GM23338 (cell line): ENCODE measurements at regions not wholly inside any gene's neighbourhood (a gene's known extent, or its start where the extent isn't known, plus 50 kb on each side); places are given as distances from the start of the nearest gene placed in this dataset.

Experiments used
- ATAC-seq: fragments of 200-7000 bp; cut with Tn5 transposase; 3 replicates; pipeline ENCODE4 v1.9.1; 2020
- DNase-seq: peaks from one replicate; pipeline ENCODE4 v3.0.0-alpha.2; 2015; ENCODE audit warnings: low spot score
- H2AFZ ChIP-seq: fragments of 200-600 bp; sonication (generic); 2 replicates; pipeline ENCODE4 v1.8.0; 2016; ENCODE audit warnings: antibody characterized with exemption, mild to moderate bottlenecking, moderate library complexity
- H3F3A ChIP-seq: fragments of 200-600 bp; sonication (generic); replicated peaks from 2 replicates; pipeline ENCODE4 v1.8.0; 2017; ENCODE audit warnings: antibody characterized with exemption, mixed run types, low read depth
- H3K27ac ChIP-seq: fragments of 200-600 bp; sonication (generic); 2 replicates; pipeline ENCODE4 v1.6.1; 2016; ENCODE audit warnings: low read depth
- H3K27me3 ChIP-seq: fragments of 200-600 bp; sonication (generic); 2 replicates; pipeline ENCODE4 v1.8.0; 2016; ENCODE audit warnings: mild to moderate bottlenecking, mixed run types, moderate library complexity; ENCODE audit not compliant: insufficient read depth
- H3K36me3 ChIP-seq: fragments of 200-600 bp; sonication (generic); 2 replicates; pipeline ENCODE4 v1.8.0; 2016; ENCODE audit warnings: mild to moderate bottlenecking; ENCODE audit not compliant: insufficient read depth
- H3K4me1 ChIP-seq: fragments of 200-600 bp; sonication (generic); 2 replicates; pipeline ENCODE4 v1.8.0; 2016; ENCODE audit warnings: mild to moderate bottlenecking, moderate library complexity; ENCODE audit not compliant: insufficient read depth
- H3K4me2 ChIP-seq: fragments of 200-600 bp; sonication (generic); 2 replicates; pipeline ENCODE4 v1.7.1; 2017; ENCODE audit warnings: mixed run types
- H3K4me3 ChIP-seq: fragments of 200-600 bp; sonication (generic); 2 replicates; pipeline ENCODE4 v1.6.1; 2016; ENCODE audit warnings: mixed run types
- H3K79me2 ChIP-seq: fragments of 200-600 bp; sonication (generic); replicated peaks from 2 replicates; pipeline ENCODE4 v1.8.0; 2017; ENCODE audit warnings: mild to moderate bottlenecking; ENCODE audit not compliant: insufficient read depth
- H3K9me2 ChIP-seq: fragments of 200-600 bp; sonication (generic); 2 replicates; pipeline ENCODE4 v1.8.0; 2017; ENCODE audit not compliant: insufficient read depth
- H4K20me1 ChIP-seq: fragments of 200-600 bp; sonication (generic); replicated peaks from 2 replicates; pipeline ENCODE4 v1.8.0; 2017; ENCODE audit warnings: mild to moderate bottlenecking; ENCODE audit not compliant: insufficient read depth
- H3K27ac Mint-ChIP-seq: 2 replicates; pipeline ENCODE4 v1.8.0; 2020; ENCODE audit warnings: inconsistent platforms, mild to moderate bottlenecking, moderate library complexity, mixed read lengths
- H3K27me3 Mint-ChIP-seq: 3 replicates; pipeline ENCODE4 v1.8.0; 2022; ENCODE audit warnings: low read depth, mild to moderate bottlenecking, moderate library complexity, mixed read lengths, inconsistent platforms; ENCODE audit not compliant: insufficient read depth, poor library complexity
- H3K36me3 Mint-ChIP-seq: 3 replicates; pipeline ENCODE4 v1.8.0; 2021; ENCODE audit warnings: low read depth, mild to moderate bottlenecking, inconsistent platforms, moderate library complexity, mixed read lengths
- H3K4me1 Mint-ChIP-seq: 3 replicates; pipeline ENCODE4 v1.8.0; 2020; ENCODE audit warnings: mild to moderate bottlenecking, inconsistent platforms, mixed read lengths
- H3K4me3 Mint-ChIP-seq: 3 replicates; pipeline ENCODE4 v1.8.0; 2021; ENCODE audit warnings: moderate library complexity, mild to moderate bottlenecking, inconsistent platforms, mixed read lengths
- H3K9me3 Mint-ChIP-seq: 3 replicates; pipeline ENCODE4 v1.8.0; 2020; ENCODE audit warnings: moderate library complexity, mild to moderate bottlenecking, inconsistent platforms, mixed read lengths
- EZH2 ChIP-seq: fragments of 200-600 bp; sonication (generic); IDR thresholded peaks from one replicate; pipeline ENCODE4 v1.8.0; 2017; ENCODE audit warnings: antibody characterized with exemption, mild to moderate bottlenecking, low read depth; ENCODE audit not compliant: unreplicated experiment
- STAT1 ChIP-seq: IDR thresholded peaks from one replicate; pipeline ENCODE4 v1.6.1; 2016; ENCODE audit warnings: antibody characterized with exemption; ENCODE audit not compliant: unreplicated experiment
- ZNF114 ChIP-seq: fragments of 250-450 bp; sonication (Bioruptor Pico); IDR thresholded peaks from 2 replicates; pipeline ENCODE4 v1.5.0; 2020; ENCODE audit warnings: mild to moderate bottlenecking, moderate library complexity
- TF ChIP-seq, protein P1 (sequence below): fragments of 250-450 bp; sonication (Bioruptor Pico); IDR thresholded peaks from 2 replicates; pipeline ENCODE4 v1.5.0; 2020; ENCODE audit warnings: mild to moderate bottlenecking, moderate library complexity
- TF ChIP-seq, protein P2 (sequence below): IDR thresholded peaks from 2 replicates; pipeline ENCODE4 v1.6.1; 2016; ENCODE audit warnings: antibody characterized with exemption

DNA sequence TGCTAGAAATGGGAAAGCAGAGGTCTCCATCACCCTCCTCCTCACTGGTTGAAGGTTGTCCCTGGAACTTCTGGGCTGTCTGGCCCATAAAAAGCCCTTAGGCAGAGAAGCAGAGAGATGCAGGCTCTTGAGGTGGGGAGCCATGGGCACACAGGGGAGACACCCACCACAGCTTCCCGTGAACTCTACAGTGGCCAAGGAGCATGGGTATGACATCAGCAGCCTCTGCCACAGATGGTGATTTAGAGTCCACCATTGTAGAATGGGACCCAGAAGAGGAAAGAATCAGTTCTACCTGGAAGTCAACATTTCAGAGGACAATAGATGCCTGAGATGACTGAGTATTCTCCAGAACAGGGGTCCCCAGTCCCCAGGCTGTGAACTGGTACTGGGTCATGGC is 105.6 kb upstream of the LRRN1 start:
- Histone ChIP-seq H3K4me1 (no peaks in the 10 kb centered on the region), H2AFZ (no peak overlapping the region), H3F3A (no peaks in the 10 kb centered on the region), H3K36me3 (no peaks in the 10 kb centered on the region), H3K9me2 (0 out of 2 replicates have a peak, but pooled peaks cover 3% of the 10 kb centered on the region), H3K79me2 (no peaks in the 10 kb centered on the region), H3K4me3 (no peak overlapping the region), H3K4me2 (no peak overlapping the region), H3K27ac (no peak overlapping the region), H4K20me1 (no peaks in the 10 kb centered on the region), H3K27me3 (no peaks in the 10 kb centered on the region)
- no peak for TF ChIP-seq EZH2
- TF ChIP-seq, protein P1, sequence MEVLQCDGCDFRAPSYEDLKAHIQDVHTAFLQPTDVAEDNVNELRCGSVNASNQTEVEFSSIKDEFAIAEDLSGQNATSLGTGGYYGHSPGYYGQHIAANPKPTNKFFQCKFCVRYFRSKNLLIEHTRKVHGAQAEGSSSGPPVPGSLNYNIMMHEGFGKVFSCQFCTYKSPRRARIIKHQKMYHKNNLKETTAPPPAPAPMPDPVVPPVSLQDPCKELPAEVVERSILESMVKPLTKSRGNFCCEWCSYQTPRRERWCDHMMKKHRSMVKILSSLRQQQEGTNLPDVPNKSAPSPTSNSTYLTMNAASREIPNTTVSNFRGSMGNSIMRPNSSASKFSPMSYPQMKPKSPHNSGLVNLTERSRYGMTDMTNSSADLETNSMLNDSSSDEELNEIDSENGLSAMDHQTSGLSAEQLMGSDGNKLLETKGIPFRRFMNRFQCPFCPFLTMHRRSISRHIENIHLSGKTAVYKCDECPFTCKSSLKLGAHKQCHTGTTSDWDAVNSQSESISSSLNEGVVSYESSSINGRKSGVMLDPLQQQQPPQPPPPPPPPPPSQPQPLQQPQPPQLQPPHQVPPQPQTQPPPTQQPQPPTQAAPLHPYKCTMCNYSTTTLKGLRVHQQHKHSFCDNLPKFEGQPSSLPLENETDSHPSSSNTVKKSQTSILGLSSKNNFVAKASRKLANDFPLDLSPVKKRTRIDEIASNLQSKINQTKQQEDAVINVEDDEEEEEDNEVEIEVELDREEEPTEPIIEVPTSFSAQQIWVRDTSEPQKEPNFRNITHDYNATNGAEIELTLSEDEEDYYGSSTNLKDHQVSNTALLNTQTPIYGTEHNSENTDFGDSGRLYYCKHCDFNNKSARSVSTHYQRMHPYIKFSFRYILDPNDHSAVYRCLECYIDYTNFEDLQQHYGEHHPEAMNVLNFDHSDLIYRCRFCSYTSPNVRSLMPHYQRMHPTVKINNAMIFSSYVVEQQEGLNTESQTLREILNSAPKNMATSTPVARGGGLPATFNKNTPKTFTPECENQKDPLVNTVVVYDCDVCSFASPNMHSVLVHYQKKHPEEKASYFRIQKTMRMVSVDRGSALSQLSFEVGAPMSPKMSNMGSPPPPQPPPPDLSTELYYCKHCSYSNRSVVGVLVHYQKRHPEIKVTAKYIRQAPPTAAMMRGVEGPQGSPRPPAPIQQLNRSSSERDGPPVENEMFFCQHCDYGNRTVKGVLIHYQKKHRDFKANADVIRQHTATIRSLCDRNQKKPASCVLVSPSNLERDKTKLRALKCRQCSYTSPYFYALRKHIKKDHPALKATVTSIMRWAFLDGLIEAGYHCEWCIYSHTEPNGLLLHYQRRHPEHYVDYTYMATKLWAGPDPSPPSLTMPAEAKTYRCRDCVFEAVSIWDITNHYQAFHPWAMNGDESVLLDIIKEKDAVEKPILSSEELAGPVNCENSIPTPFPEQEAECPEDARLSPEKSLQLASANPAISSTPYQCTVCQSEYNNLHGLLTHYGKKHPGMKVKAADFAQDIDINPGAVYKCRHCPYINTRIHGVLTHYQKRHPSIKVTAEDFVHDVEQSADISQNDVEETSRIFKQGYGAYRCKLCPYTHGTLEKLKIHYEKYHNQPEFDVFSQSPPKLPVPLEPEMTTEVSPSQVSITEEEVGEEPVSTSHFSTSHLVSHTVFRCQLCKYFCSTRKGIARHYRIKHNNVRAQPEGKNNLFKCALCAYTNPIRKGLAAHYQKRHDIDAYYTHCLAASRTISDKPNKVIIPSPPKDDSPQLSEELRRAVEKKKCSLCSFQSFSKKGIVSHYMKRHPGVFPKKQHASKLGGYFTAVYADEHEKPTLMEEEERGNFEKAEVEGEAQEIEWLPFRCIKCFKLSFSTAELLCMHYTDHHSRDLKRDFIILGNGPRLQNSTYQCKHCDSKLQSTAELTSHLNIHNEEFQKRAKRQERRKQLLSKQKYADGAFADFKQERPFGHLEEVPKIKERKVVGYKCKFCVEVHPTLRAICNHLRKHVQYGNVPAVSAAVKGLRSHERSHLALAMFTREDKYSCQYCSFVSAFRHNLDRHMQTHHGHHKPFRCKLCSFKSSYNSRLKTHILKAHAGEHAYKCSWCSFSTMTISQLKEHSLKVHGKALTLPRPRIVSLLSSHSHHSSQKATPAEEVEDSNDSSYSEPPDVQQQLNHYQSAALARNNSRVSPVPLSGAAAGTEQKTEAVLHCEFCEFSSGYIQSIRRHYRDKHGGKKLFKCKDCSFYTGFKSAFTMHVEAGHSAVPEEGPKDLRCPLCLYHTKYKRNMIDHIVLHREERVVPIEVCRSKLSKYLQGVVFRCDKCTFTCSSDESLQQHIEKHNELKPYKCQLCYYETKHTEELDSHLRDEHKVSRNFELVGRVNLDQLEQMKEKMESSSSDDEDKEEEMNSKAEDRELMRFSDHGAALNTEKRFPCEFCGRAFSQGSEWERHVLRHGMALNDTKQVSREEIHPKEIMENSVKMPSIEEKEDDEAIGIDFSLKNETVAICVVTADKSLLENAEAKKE (CRISPR knock-in tag), result no peak
- TF ChIP-seq, protein P2, sequence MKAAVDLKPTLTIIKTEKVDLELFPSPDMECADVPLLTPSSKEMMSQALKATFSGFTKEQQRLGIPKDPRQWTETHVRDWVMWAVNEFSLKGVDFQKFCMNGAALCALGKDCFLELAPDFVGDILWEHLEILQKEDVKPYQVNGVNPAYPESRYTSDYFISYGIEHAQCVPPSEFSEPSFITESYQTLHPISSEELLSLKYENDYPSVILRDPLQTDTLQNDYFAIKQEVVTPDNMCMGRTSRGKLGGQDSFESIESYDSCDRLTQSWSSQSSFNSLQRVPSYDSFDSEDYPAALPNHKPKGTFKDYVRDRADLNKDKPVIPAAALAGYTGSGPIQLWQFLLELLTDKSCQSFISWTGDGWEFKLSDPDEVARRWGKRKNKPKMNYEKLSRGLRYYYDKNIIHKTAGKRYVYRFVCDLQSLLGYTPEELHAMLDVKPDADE, result no peak
- TF ChIP-seq STAT1, result no peak
- no peak for TF ChIP-seq ZNF114 (CRISPR knock-in tag)
- H3K4me3 Mint-ChIP-seq, result no peak overlapping the region
- peaks cover 76% of the 10 kb centered on the region for H3K9me3 Mint-ChIP-seq
- H3K27ac Mint-ChIP-seq, result no peak overlapping the region
- ATAC-seq (no peak), DNase-seq (no peak)
- no peaks in the 10 kb centered on the region for H3K27me3 Mint-ChIP-seq
- peaks cover 13% of the 10 kb centered on the region for H3K36me3 Mint-ChIP-seq
- no peaks in the 10 kb centered on the region for H3K4me1 Mint-ChIP-seq
